H1 (cell line): ENCODE measurements at regions not wholly inside any gene's neighbourhood (a gene's known extent, or its start where the extent isn't known, plus 50 kb on each side); places are given as distances from the start of the nearest gene placed in this dataset.

Experiments used
- CTCF ChIA-PET: fragments of 300-600 bp; sonication (Branson Sonifier 250); formaldehyde crosslinking; loops from one replicate; lab custom pipeline; 2021; ENCODE audit not compliant: partially characterized antibody; lab: Charles Lee
- POLR2A ChIA-PET: fragments of 300-600 bp; sonication (Branson Sonifier 250); formaldehyde crosslinking; loops from one replicate; lab custom pipeline; 2021; ENCODE audit warnings: inconsistent platforms; ENCODE audit not compliant: partially characterized antibody; lab: Charles Lee
- DNase-seq, 2 experiments: peaks; one replicate each; pipeline versions ENCODE4 v3.0.0 to v3.0.0-alpha.2; 2010 to 2022; ENCODE audit warnings: low spot score in 2 of 2, low read depth in 1 of 2, mixed read lengths in 1 of 2
- FAIRE-seq: peaks from 2 replicates; lab custom pipeline; 2011; peaks lifted over from hg19 to GRCh38; lab: Jason Lieb, UNC
- H2AFZ ChIP-seq: 2 replicates; pipeline ENCODE4 v1.8.1; 2012; ENCODE audit warnings: low read length, inconsistent platforms
- H2AK5ac ChIP-seq: 2 replicates; pipeline ENCODE4 v1.6.1; 2013; ENCODE audit warnings: low read depth, low read length
- H2BK120ac ChIP-seq: replicated peaks from 2 replicates; pipeline ENCODE3; 2013; ENCODE audit warnings: low read depth, low read length, inconsistent platforms
- H2BK12ac ChIP-seq: 2 replicates; pipeline ENCODE4 v1.6.1; 2013; ENCODE audit warnings: low read depth, low read length
- H2BK15ac ChIP-seq: 2 replicates; pipeline ENCODE4 v1.6.1; 2013; ENCODE audit warnings: low read length
- H2BK20ac ChIP-seq: 2 replicates; pipeline ENCODE4 v1.6.1; 2013; ENCODE audit warnings: low read length
- H2BK5ac ChIP-seq: 2 replicates; pipeline ENCODE4 v1.6.1; 2013; ENCODE audit warnings: low read depth, low read length
- H3K14ac ChIP-seq: 2 replicates; pipeline ENCODE4 v1.6.1; 2013; ENCODE audit warnings: inconsistent platforms; ENCODE audit not compliant: insufficient read length
- H3K18ac ChIP-seq: 2 replicates; pipeline ENCODE4 v1.6.1; 2013; ENCODE audit warnings: low read length; ENCODE audit errors: extremely low read depth
- H3K23ac ChIP-seq: 2 replicates; pipeline ENCODE4 v1.6.1; 2013; ENCODE audit warnings: inconsistent platforms; ENCODE audit not compliant: insufficient read length
- H3K23me2 ChIP-seq: 2 replicates; pipeline ENCODE4 v1.6.1; 2013; ENCODE audit warnings: low read depth, low read length
- H3K27ac ChIP-seq: 2 replicates; pipeline ENCODE4 v1.6.1; 2011; ENCODE audit warnings: low read depth, low read length, inconsistent platforms
- H3K27me3 ChIP-seq, 4 experiments: replicated peaks in 1 of 4; 1 replicate in 1 of 4; 2 replicates in 3 of 4; pipeline versions ENCODE4 v1.6.1 to v1.8.1; 2011 to 2013; ENCODE audit warnings: low read length in 3 of 4, mild to moderate bottlenecking in 3 of 4, inconsistent platforms in 2 of 4, mixed read lengths in 2 of 4, moderate library complexity in 1 of 4; ENCODE audit not compliant: control insufficient read depth in 3 of 4, insufficient read depth in 3 of 4; ENCODE audit errors: extremely low read depth in 1 of 4
- H3K36me3 ChIP-seq, 4 experiments: 2 replicates each; pipeline versions ENCODE4 v1.6.1 to v1.8.1; 2011 to 2013; ENCODE audit warnings: mild to moderate bottlenecking in 4 of 4, low read length in 3 of 4, moderate library complexity in 2 of 4, control low read depth in 1 of 4, inconsistent platforms in 1 of 4; ENCODE audit not compliant: insufficient read depth in 4 of 4, control insufficient read depth in 2 of 4
- H3K4ac ChIP-seq: replicated peaks from 2 replicates; pipeline ENCODE3; 2013; ENCODE audit warnings: low read length, low read depth, mixed read lengths, inconsistent platforms; ENCODE audit not compliant: insufficient read length
- H3K4me1 ChIP-seq, 4 experiments: replicated peaks in 1 of 4; 1 replicate in 1 of 4; 2 replicates in 3 of 4; pipeline versions ENCODE4 v1.6.1 to v1.8.1; 2011 to 2013; ENCODE audit warnings: low read length in 3 of 4, inconsistent platforms in 2 of 4, mixed read lengths in 1 of 4; ENCODE audit not compliant: insufficient read depth in 4 of 4, control insufficient read depth in 3 of 4
- H3K4me2 ChIP-seq, 2 experiments: 2 replicates each; pipeline versions ENCODE4 v1.6.1 to v1.8.1; 2011 to 2013; ENCODE audit warnings: low read depth in 2 of 2, low read length in 2 of 2, control low read depth in 1 of 2, inconsistent platforms in 1 of 2, mild to moderate bottlenecking in 1 of 2; ENCODE audit not compliant: insufficient read depth in 1 of 2
- H3K4me3 ChIP-seq, 4 experiments: fragments of 200-600, 300-600 bp in 1 of 4; sonication (generic), shearing (Covaris generic), sonication (Bioruptor Twin) in 1 of 4; 2 replicates each; pipeline versions ENCODE4 v1.5.1 to v1.8.1; 2011 to 2016; ENCODE audit warnings: low read length in 4 of 4, low read depth in 3 of 4, control low read depth in 2 of 4, inconsistent platforms in 2 of 4, mild to moderate bottlenecking in 2 of 4, mixed read lengths in 1 of 4, moderate library complexity in 1 of 4; ENCODE audit not compliant: insufficient read depth in 2 of 4; ENCODE audit errors: extremely low read depth in 1 of 4
- H3K56ac ChIP-seq: replicated peaks from 2 replicates; pipeline ENCODE3; 2013; ENCODE audit warnings: low read depth, mild to moderate bottlenecking, mixed read lengths, low read length, inconsistent platforms; ENCODE audit not compliant: insufficient read length
- H3K79me1 ChIP-seq: 2 replicates; pipeline ENCODE4 v1.6.1; 2013; ENCODE audit warnings: low read depth, low read length, control low read depth
- H3K79me2 ChIP-seq, 2 experiments: 2 replicates each; pipeline versions ENCODE4 v1.6.1 to v1.8.1; 2012 to 2013; ENCODE audit warnings: low read length in 2 of 2, mild to moderate bottlenecking in 2 of 2, inconsistent platforms in 1 of 2; ENCODE audit not compliant: insufficient read depth in 2 of 2, control insufficient read depth in 1 of 2
- H3K9ac ChIP-seq, 4 experiments: replicated peaks in 1 of 4; 1 replicate in 1 of 4; 2 replicates in 3 of 4; pipeline versions ENCODE4 v1.6.1 to v1.8.1; 2011 to 2013; ENCODE audit warnings: low read depth in 3 of 4, low read length in 3 of 4, control low read depth in 2 of 4, mild to moderate bottlenecking in 2 of 4, moderate library complexity in 2 of 4, inconsistent platforms in 1 of 4; ENCODE audit errors: extremely low read depth in 1 of 4
- H3K9me3 ChIP-seq, 2 experiments: 2 replicates each; pipeline versions ENCODE4 v1.6.1 to v1.8.1; 2012 to 2013; ENCODE audit warnings: mild to moderate bottlenecking in 2 of 2, moderate library complexity in 2 of 2, control low read depth in 1 of 2, inconsistent platforms in 1 of 2, low read depth in 1 of 2, low read length in 1 of 2, mixed read lengths in 1 of 2; ENCODE audit not compliant: insufficient read depth in 2 of 2
- H4K20me1 ChIP-seq, 2 experiments: replicated peaks in 1 of 2; 2 replicates each; pipeline versions ENCODE3 to v1.8.1; 2011 to 2013; ENCODE audit warnings: inconsistent platforms in 2 of 2, low read length in 2 of 2, mild to moderate bottlenecking in 1 of 2; ENCODE audit not compliant: insufficient read depth in 2 of 2, control insufficient read depth in 1 of 2
- H4K5ac ChIP-seq: 2 replicates; pipeline ENCODE4 v1.6.1; 2013; ENCODE audit warnings: low read length, low read depth, mixed read lengths, inconsistent platforms; ENCODE audit not compliant: insufficient read length
- H4K8ac ChIP-seq: 2 replicates; pipeline ENCODE4 v1.8.0; 2013; ENCODE audit warnings: mild to moderate bottlenecking, moderate library complexity, low read length, inconsistent platforms; ENCODE audit not compliant: insufficient read depth; ENCODE audit errors: extremely low read depth
- H4K91ac ChIP-seq: replicated peaks from 2 replicates; pipeline ENCODE3; 2013; ENCODE audit warnings: low read length, mixed read lengths, inconsistent platforms; ENCODE audit not compliant: insufficient read length
- CBX5 ChIP-seq: fragments of 300-800, 300-1000 bp; sonication (generic); IDR thresholded peaks from 2 replicates; pipeline ENCODE4 v1.7.1; 2016; ENCODE audit warnings: antibody characterized with exemption, low read length, low read depth
- MAFK ChIP-seq: IDR thresholded peaks from 2 replicates; pipeline ENCODE4 v1.6.1; 2012; ENCODE audit warnings: low read depth, mild to moderate bottlenecking, improper control_type of control experiment, low read length
- WGBS, 2 experiments: shearing (Covaris generic) in 1 of 2; methylation state at CpG; one replicate each; pipeline versions ENCODE4 v1.1.6 to v1.1.7; 2013 to 2015; ENCODE audit warnings: low lambda C conversion rate in 2 of 2, mixed read lengths in 2 of 2, inconsistent platforms in 1 of 2, low coverage in 1 of 2, missing lambda C conversion rate in 1 of 2; ENCODE audit not compliant: insufficient replicate concordance in 2 of 2, insufficient coverage in 1 of 2, insufficient read length in 1 of 2; ENCODE audit errors: extremely low coverage in 1 of 2, missing lambda C conversion rate in 1 of 2; 5-methylcytosine and 5-hydroxymethylcytosine counted together

DNA sequence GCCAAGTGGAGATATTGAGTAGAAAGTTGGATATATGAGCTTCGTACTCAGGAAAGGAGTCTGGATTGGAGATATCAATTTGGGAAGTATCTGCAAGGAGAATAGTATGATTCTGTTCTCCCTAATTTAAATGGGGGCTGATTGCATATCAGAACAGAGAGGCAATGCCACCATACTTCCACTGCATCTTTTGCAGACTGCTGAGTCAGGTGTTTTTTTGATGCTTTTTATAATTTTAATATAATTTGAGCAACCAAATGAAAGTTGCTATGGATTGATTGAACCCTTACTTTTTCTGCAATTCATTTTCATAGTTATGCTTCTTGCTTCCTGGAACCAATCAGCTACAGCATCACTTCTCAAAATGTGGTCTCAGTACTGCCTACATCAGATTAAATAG lies 590.3 kb downstream of the USP25 start:
- Histone ChIP-seq H4K8ac (no peak overlapping the region), H3K4me3 (no peak overlapping the region), H2BK20ac (no peak overlapping the region), H3K56ac (no peak overlapping the region), H2BK15ac (no peak overlapping the region), H2BK12ac (no peak overlapping the region), H3K9me3 (no peaks in the 10 kb centered on the region), H3K14ac (no peak overlapping the region), H3K27ac (no peak overlapping the region), H2BK5ac (no peak overlapping the region), H3K4me1 (peaks cover 0 to 2% (median 0%) of the 10 kb centered on the region in 4 experiments; a peak in 1 of 7 replicates), H3K4me2 (no peak overlapping the region), H3K4ac (no peak overlapping the region), H3K18ac (no peak overlapping the region), H4K20me1 (no peaks in the 10 kb centered on the region), H2AK5ac (no peak overlapping the region), H3K36me3 (no peaks in the 10 kb centered on the region), H2BK120ac (no peak overlapping the region), H3K27me3 (peaks cover 0 to 3% (median 0%) of the 10 kb centered on the region in 4 experiments; a peak in 1 of 7 replicates), H4K91ac (no peak overlapping the region), H3K79me2 (no peaks in the 10 kb centered on the region), H3K9ac (no peak overlapping the region), H3K23ac (no peak overlapping the region), H4K5ac (no peak overlapping the region), H3K79me1 (no peaks in the 10 kb centered on the region), H3K23me2 (no peaks in the 10 kb centered on the region), H2AFZ (no peak overlapping the region)
- CTCF ChIA-PET: no interaction called here
- POLR2A ChIA-PET: no interaction called here
- WGBS, 2 experiments: 96% methylated on average over 1 of the region's 1 CpG; no CpG with 5 or more reads in 1 of the 2 experiments
- FAIRE-seq: no peak
- TF ChIP-seq CBX5 (no peak), MAFK (peak; percentile 61; the same call in 1 of the 2 replicates)
- DNase-seq: no peak
